GM21786 (cell line): ENCODE measurements at regions not wholly inside any gene's neighbourhood (a gene's known extent, or its start where the extent isn't known, plus 50 kb on each side); places are given as distances from the start of the nearest gene placed in this dataset.
"Not testable (repeated sequence)": the region's sequence is repeated elsewhere in the genome, so short reads cannot be mapped to it uniquely, and the experiment has no call there.

ENCODE experiments used
- ATAC-seq: cut with Tn5 transposase; IDR thresholded peaks from one replicate; pipeline ENCODE4 v1.9.1; 2021; ENCODE audit not compliant: unreplicated experiment

GRCh38 chr5:127133071-127133470, 59.8 kb upstream of the C5orf63 start:
- ATAC-seq = no peak

DNA sequence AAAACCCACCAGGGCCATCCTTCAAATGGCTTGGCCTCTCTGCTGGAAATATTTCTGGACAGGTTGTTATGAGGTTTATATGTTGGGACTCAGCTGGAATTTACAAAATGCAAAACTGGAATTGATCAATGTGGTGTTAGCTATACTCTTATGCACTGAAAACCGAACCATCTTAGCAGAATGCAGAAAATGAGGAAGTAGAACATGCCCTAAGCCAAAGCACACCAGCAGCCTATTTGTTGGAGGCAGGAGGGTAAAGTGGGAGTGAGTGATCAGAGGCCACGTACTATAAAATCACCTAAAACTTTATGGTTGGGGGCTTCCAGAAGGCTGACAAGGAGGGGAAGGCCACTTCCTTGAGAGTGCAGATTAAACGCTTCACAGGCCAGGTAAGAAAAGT, 63.6 kb upstream of the C5orf63 start:
- no peak for ATAC-seq

DNA sequence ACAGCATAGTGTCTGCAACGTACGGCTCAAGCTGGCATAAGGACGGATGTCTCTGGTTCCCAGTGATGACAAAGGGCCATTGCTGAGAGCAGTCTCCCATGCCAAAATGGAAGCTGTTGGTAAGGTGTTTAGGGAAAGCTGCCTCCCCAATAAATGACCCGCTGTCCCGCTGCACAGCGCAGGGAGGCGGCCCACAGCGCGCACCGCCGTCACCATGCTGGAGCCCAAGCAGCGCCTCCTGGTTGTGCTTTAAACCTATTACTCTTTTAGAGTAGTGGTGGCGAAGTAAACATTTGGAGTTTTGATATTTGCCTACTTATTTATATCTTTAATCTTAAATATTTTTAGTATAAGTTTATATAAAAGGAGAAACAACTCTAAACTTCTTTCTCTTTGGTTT, 70.4 kb upstream of the C5orf63 start:
- ATAC-seq = no peak

- ATAC-seq = no peak
Observed at GRCh38 chr5:127153031-127153430, 79.7 kb upstream of the C5orf63 start.

DNA sequence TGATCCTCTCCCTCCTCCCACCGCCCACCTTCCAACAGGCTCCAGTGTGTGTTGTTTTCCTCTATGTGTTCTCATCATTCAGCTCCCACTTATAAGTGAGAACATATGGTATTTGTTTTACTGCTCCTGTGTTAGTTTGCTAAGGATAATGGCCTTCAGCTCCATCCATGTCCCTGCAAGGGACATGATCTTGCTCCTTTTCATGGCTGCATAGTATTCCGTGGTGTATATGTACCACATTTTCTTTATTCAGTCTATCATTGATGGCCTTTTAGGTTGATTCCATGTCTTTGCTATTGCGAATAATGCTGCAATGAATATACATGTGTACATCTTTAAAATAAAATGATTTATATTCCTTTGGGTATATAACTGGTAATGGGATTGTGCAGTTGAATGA, 80.2 kb upstream of the C5orf63 start:
- no peak for ATAC-seq

DNA sequence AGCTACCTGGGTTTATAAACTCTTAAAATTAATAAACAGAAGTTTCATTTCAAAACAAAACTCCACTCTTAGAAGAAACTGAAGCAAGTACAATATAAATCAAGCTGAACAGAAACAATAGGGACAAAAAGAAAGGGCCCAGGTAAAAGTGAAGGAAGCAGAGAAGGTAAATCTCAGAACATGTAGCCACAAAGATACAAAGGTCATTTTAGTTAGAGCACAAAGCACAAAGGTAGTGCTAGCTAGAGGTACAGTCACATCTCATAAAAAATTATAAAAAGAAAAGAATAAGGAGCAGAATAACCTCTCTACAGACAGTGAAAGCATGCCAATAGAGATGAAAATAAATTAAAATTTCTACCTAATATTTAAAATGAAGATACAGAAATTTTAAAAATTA, 90.4 kb upstream of the C5orf63 start:
- ATAC-seq = no peak

DNA sequence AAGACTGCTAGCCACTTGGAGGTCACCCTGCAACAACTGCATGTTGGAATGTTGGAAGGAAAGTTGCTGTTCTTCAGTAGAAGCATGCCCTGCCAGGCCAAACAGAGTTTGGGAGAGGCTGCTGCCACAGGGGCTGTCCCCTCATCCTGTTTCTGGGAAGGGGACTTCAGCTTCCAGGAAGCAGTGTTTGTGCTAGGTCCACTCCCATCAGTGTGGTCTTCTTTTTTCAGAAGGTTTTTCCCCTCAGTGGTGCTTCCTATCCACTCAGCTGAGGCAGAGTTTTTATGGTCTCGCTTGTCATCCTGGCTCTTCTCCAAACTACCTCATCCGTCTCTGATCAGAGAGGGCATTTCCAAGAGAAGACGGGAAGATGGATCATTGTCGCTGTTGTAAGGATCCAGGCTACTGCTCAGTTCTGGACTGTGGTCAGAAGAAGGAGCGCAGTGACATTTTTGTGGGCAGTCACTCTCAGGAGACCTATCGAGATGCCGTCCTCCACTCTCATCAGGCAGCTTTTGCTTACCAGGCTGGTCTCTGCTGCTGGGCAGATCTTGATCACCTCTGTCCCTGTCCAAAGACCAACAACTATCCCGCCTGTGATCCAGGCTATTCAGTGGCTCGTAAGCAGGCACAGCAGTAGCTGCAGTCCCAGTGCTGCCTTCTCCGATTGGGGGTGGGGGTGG, 97.8 kb upstream of the C5orf63 start:
- ATAC-seq = no peak

DNA sequence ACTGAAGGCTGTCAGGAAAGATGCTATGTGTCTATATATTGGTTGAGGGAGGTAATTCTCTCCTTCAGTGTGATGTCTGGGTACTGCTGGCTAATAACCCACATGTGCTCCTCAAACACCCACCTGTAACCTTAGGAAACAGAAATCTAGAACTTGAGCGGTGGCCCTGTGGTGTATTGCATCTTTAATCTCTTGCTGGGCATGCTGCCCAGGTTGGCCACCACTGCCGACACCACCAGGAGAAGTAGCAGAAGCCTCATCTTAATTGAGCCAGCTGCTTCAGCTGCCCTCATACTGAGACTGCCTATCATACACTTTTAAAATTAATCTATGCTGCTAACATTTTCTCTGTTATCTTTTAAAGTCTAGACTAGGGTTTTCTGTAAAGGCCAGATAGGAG, 103.5 kb upstream of the C5orf63 start:
- ATAC-seq = no peak

GRCh38 chr5:127182631-127183030, 108.0 kb upstream of the MEGF10 start:
- not testable (repeated sequence) for ATAC-seq

- ATAC-seq = no peak
Observed at GRCh38 chr5:127183332-127183731, 107.3 kb upstream of the MEGF10 start.

DNA sequence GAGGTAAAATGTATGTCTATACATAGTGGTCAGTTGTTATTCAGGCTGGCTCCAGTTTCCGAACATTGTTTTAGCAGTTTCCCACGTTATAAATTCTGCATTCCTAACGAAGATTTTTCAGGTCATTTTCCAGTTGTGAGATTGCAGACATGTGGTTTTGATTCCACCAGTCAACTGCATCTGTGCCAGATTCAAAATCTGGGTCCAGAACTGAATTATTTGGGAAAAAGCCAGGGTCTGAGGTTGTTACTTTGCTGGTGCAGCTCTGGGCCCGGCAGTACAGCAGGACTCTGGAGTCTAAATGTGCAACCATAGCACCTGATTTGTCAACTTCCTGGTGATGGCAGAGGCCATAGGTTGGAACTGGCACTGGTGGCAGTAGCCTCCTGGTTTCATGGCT, 105.7 kb upstream of the MEGF10 start:
- no peak for ATAC-seq

DNA sequence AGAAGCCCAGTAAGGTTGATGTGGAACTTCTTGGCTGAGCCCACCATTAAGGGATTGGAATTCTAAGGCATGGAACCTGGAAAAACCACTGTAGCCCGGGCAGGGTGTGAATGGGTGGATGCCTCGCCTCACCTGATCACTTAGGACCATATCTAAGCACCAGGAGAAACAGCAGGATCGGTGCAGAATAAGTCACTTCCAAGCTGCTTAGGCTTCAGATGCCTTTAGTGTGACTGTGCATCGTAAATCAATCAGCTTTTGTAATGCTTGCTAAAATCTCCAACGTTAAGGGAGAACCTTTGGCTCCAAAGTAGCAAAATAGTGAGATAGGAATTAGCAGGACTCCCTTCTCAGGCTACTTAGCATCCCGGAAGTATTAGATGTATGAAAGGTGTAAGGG, 103.9 kb upstream of the MEGF10 start:
- no peak for ATAC-seq

DNA sequence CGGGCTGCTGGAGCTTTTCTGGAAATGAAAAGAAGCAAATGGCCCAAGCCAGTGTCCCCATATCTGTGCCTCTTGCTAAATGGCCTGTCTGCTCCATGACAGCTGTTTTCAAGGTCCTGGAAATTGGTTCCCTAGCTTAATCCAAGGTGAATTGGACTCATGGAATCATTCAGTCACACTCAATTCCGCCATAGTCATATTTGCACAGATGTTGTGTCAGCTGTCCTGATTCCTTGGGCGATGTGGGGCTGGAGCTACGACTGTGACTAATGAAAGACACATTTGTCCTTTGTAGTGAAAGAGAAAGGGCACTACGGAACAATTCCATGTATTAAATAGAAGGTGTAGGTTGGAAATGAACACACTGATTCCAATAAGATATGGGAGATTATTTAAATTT, 102.9 kb upstream of the MEGF10 start:
- no peak for ATAC-seq

- no peak for ATAC-seq
Observed at GRCh38 chr5:127192150-127192549, 98.4 kb upstream of the MEGF10 start.

DNA sequence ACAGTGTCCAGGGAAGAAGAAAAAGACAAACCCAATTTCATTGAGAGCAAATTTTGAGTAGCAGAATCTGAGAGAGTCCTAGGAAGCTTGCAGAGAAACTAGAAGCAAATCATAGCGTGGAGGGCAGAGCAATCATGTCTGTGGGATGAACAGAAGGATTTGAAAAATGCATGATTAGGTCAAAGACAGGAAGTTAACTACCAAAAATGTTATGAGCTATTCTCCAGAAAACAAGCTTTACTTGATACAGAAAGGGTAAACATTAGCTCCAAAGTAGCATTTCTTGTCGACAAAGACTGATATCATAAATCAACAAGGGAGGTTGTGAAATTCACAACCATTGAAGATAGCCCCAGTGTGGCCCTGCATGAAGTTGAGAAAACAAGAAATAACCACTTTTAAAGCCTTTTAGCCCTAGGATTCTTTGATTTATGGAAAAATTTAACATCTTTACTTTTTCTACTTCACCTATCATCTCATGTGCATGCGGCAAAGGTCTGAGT, 97.7 kb upstream of the MEGF10 start:
- ATAC-seq = no peak

DNA sequence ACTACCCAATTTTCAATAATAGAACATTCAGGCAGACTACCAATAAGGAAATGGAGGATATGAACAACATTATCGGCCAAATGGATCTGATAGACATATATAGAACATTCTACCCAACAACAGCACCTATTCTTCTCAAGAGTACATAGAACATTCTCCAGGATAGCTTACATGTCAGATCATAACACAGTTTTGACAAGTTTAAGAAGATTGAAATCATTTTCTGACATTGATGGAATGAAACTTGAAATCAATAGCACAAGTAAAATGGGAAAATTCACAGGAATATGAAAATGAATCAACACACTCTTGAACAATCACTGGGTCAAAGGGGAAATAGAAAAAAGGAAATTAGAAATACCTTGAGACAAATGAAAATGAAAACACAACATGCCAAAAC, 94.6 kb upstream of the MEGF10 start:
- no peak for ATAC-seq

DNA sequence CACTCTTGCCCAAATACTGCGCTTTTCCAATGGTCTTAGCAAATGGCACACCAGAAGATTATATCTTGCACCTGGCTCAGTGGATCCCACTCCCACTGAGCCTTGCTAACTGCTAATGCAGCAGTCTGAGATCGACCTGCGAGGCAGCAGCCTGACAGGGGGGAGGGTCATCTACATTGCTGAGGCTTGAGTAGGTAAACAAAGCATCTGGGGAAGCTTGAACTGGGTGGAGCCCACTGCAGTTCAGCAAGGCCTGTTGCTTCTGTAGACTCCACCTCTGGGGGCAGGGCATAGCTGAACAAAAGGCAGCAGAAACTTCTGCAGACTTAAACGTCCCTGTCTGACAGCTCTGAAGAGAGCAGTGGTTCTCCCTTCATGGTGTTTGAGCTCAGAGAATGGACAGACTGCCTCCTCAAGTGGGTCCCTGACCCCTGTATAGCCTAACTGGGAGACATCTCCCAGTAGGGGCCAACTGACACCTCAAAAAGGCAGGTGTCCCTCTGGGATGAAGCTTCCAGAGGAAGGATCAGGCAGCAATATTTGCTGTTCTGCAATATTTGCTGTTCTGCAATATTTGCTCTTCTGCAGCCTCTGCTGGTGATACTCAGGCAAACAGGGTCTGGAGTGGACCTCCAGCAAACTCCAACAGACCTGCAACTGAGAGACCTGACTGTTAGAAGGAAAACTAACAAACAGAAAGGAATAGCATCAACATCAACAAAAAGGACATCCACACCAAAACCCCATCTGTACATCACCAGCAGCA, 93.0 kb upstream of the MEGF10 start:
- not testable (repeated sequence) for ATAC-seq

DNA sequence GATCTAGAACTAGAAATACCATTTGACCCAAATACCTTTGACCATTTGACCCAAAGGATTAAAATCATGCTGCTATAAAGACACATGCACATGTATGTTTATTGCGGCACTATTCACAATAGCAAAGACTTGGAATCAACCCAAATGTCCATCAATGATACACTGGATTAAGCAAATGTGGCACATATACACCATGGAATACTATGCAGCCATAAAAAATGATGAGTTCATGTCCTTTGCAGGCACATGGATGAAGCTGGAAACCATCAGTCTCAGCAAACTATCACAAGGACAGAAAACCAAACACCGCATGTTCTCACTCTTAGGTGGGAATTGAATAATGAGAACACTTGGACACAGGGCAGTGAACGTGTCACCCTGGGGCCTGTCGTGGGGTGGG, 87.9 kb upstream of the MEGF10 start:
- ATAC-seq = not testable (repeated sequence)

DNA sequence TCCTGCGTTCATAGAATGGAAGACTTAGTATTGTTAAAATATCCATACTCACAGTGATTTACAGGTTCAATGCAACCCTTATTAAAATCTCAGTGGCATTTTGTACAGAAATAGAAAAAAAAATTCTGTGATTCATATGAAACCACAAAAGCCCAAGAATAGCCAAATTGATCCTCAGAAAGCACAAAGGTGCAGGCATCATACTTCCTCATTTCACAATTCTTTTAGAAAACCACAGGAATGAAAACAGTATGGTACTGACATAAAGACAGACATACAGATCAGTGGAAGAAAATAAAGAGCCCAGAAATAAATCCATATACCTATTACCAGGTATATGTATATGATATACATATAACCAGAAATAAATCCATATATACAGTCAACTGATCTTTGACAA, 86.8 kb upstream of the MEGF10 start:
- ATAC-seq = no peak

DNA sequence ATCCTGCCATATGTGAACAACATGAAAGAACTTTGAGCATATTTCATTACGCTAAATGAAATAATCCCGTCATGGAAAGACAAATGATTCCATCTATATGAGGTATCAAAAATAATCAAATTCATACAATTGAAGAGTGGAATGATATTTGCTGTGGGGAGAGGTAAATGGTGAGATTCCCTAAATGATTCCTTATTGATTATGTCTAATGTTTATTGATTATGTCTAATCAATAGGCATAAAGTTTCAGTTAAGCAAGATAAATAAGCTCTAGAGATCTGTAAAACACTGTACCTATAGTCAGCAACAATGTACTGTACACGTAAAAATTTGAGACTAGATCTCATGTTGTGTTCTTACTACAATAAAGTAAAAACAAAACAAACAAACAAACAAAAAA, 85.4 kb upstream of the MEGF10 start:
- ATAC-seq = no peak

DNA sequence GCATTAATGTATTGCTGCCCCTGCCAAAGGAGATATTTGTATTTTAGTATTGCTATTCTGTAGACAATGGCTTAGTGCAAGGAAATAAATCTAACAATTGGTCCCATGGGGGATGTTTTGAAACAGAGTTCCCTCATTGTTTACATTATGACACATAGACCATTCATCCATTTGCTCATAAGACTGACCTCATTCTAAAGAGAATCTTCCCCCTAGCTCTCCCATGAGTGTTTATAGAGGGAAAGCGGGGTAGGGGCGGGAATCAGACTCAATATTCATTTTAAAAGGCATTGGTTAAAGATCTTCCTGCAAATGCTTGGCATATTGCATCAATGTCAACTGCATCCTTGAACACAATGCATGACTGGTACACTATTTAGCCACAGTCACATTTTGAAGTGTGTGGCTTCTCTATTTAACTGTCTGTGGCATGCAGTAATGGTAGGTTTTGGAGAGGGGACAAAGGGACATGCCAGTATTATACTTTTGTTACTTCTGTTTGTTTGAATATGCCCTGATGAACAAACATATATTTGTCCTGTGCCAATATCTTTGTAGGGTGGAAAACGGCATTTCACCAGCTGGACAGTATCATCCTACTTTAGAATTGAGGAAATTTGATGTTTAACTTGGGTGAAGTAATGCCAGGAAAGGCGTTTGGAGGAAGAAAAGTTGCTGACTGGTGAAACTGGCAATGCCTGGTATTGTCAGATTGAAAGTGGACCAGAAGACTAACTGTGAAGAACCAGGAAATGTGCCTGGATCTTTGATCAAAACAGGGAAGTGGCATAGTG, 84.1 kb upstream of the MEGF10 start:
- ATAC-seq = no peak

- ATAC-seq = no peak
Observed at GRCh38 chr5:127210042-127210441, 80.6 kb upstream of the MEGF10 start.
